ENCODE measurements at regions not wholly inside any gene's neighbourhood (a gene's known extent, or its start where the extent isn't known, plus 50 kb on each side); places are given as distances from the start of the nearest gene placed in this dataset.
"Not testable (repeated sequence)": the region's sequence is repeated elsewhere in the genome, so short reads cannot be mapped to it uniquely, and the experiment has no call there.

GRCh38 chr18:10256276-10256675 lies 198.2 kb upstream of the APCDD1 start:
- not testable (repeated sequence) for DNase-seq

- no peak for DNase-seq
Observed at GRCh38 chr18:10258836-10259474, 195.5 kb upstream of the APCDD1 start.

GRCh38 chr18:10259901-10260300 lies 194.5 kb upstream of the APCDD1 start:
- DNase-seq, result no peak

GRCh38 chr18:10261344-10262276 lies 192.8 kb upstream of the APCDD1 start:
- no peak for DNase-seq

GRCh38 chr18:10262566-10262965 lies 191.9 kb upstream of the APCDD1 start:
- DNase-seq, result no peak

GRCh38 chr18:10264260-10264659 lies 190.2 kb upstream of the APCDD1 start:
- DNase-seq, result no peak

- no peak for DNase-seq
Observed at GRCh38 chr18:10265560-10266333, 188.7 kb upstream of the APCDD1 start.

GRCh38 chr18:10266334-10266590 lies 188.2 kb upstream of the APCDD1 start:
- no peak for DNase-seq

GRCh38 chr18:10269261-10269660 lies 185.2 kb upstream of the APCDD1 start:
- no peak for DNase-seq

GRCh38 chr18:10270151-10270571 lies 184.3 kb upstream of the APCDD1 start:
- no peak for DNase-seq

GRCh38 chr18:10271481-10271880 lies 183.0 kb upstream of the APCDD1 start:
- no peak for DNase-seq

GRCh38 chr18:10274301-10274700 lies 180.1 kb upstream of the APCDD1 start:
- DNase-seq, result no peak

- DNase-seq, result no peak
Observed at GRCh38 chr18:10275486-10275885, 178.9 kb upstream of the APCDD1 start.

- DNase-seq, result no peak
Observed at GRCh38 chr18:10278265-10278664, 176.2 kb upstream of the APCDD1 start.

- DNase-seq, result no peak
Observed at GRCh38 chr18:10279471-10279870, 175.0 kb upstream of the APCDD1 start.

- DNase-seq, result no peak
Observed at GRCh38 chr18:10279905-10280644, 174.4 kb upstream of the APCDD1 start.

- DNase-seq, result no peak
Observed at GRCh38 chr18:10284540-10285282, 169.7 kb upstream of the APCDD1 start.

GRCh38 chr18:10285283-10285640 lies 169.2 kb upstream of the APCDD1 start:
- DNase-seq, result no peak

- no peak for DNase-seq
Observed at GRCh38 chr18:10286580-10287150, 167.8 kb upstream of the APCDD1 start.

- no peak for DNase-seq
Observed at GRCh38 chr18:10289251-10289650, 165.2 kb upstream of the APCDD1 start.

GRCh38 chr18:10289951-10290637 lies 164.3 kb upstream of the APCDD1 start:
- no peak for DNase-seq

Data from NCI-H1092 (cell line).